ENCODE measurements at regions not wholly inside any gene's neighbourhood (a gene's known extent, or its start where the extent isn't known, plus 50 kb on each side); places are given as distances from the start of the nearest gene placed in this dataset.

DNA sequence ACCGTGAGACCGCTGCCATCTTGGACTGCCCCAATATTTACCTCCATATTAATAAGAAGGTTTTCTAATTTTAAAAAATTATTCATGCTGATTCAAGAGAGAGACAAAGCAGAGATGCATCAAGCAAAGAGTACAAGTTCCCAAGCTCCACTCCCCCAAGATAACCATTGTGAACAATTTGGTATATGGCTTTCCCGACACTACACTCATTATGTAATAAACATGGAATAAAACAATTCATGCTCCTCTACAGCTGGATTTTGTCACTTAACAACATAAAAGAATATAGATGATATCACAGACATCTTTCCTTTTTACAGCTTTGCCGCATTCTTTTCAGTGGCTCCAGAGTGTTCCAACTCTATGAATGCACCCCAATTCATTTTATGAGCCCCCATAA lies 307.6 kb downstream of the FGFR2 start:
- DNase-seq, result no peak
- Histone ChIP-seq H3K9ac (ENCODE audit: extremely low read depth, low read length, poor library complexity, severe bottlenecking) (no peak overlapping the region), H3K27ac (ENCODE audit: low read depth, low read length) (no peak overlapping the region), H3K4me1 (ENCODE audit: control insufficient read depth, insufficient read depth, low read length) (no peaks in the 10 kb centered on the region), H3K27me3 (ENCODE audit: control insufficient read depth, insufficient read depth, low read length, poor library complexity, severe bottlenecking) (no peaks in the 10 kb centered on the region), H3K4me3 (ENCODE audit: low read length) (no peak overlapping the region), H3K9me3 (ENCODE audit: control insufficient read depth, low read length) (no peaks in the 10 kb centered on the region), H3K36me3 (ENCODE audit: control insufficient read depth, insufficient read depth, low read length) (no peaks in the 10 kb centered on the region)
- no peaks in the 10 kb centered on the region for H3K9me3 Mint-ChIP-seq
- no peak overlapping the region for H3K27ac Mint-ChIP-seq
- H3K4me3 Mint-ChIP-seq, result no peak overlapping the region
- H3K4me1 Mint-ChIP-seq, result peaks cover 17% of the 10 kb centered on the region
- WGBS, 2 experiments (ENCODE audit: insufficient coverage in 1 of 2, insufficient read length in 1 of 2), result 91 to 100% methylated on average over 2 to 4 of the region's 4 CpGs
- no peaks in the 10 kb centered on the region for H3K36me3 Mint-ChIP-seq (ENCODE audit: low read depth)
- TF ChIP-seq, protein P1, sequence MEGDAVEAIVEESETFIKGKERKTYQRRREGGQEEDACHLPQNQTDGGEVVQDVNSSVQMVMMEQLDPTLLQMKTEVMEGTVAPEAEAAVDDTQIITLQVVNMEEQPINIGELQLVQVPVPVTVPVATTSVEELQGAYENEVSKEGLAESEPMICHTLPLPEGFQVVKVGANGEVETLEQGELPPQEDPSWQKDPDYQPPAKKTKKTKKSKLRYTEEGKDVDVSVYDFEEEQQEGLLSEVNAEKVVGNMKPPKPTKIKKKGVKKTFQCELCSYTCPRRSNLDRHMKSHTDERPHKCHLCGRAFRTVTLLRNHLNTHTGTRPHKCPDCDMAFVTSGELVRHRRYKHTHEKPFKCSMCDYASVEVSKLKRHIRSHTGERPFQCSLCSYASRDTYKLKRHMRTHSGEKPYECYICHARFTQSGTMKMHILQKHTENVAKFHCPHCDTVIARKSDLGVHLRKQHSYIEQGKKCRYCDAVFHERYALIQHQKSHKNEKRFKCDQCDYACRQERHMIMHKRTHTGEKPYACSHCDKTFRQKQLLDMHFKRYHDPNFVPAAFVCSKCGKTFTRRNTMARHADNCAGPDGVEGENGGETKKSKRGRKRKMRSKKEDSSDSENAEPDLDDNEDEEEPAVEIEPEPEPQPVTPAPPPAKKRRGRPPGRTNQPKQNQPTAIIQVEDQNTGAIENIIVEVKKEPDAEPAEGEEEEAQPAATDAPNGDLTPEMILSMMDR (conservative IDR thresholded peaks at IDR 0.05), result no peak
- peaks cover 7% of the 10 kb centered on the region for H3K27me3 Mint-ChIP-seq (ENCODE audit: insufficient read depth)

DNA sequence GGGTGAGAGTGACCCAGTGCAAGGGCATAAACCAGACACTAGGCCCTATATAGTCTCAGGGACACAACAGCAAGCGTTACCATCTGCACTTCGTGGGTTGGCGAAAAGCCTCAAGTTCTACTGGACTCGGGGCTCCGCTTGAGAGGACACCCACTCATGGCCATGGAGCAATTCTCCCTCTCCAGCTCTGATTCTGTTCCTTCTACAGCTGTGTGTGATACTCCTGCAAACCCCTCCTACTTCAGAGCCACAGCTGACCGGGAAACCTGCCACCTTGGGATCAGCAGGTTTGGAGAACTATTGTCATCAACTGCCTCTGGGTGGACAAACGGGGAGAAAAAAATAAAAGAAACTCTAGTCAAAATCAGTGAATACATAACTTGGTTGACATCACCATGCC lies 306.9 kb downstream of the FGFR2 start:
- WGBS, 2 experiments (ENCODE audit: insufficient coverage in 1 of 2, insufficient read length in 1 of 2), result 92 to 95% methylated on average over 3 to 7 of the region's 7 CpGs
- Mint-ChIP-seq H3K27ac (no peak overlapping the region), H3K9me3 (no peaks in the 10 kb centered on the region)

DNA sequence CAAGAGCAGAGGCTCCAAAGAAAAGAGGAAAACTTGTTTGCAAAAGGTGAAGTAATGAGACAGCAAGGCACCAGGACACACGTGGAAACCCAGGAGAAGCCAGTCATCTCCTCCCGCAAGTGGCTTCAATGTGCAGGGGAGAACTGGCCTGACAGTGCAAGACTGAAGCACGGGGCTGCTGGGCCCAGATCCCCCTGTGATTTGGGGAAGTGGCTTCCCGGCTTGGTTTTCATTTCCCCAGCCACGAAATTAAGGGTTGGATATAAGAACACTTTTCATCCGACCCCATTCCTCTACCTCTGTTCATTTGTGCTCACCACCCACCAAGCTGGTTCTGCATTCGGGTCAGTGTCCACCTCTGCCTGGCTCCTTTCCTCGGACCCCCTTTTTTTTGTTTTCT lies 306.4 kb downstream of the FGFR2 start:
- Histone ChIP-seq H3K27ac (ENCODE audit: low read depth, low read length) (no peak overlapping the region), H3K9ac (ENCODE audit: extremely low read depth, low read length, poor library complexity, severe bottlenecking) (no peak overlapping the region), H3K27me3 (ENCODE audit: control insufficient read depth, insufficient read depth, low read length, poor library complexity, severe bottlenecking) (no peaks in the 10 kb centered on the region), H3K4me1 (ENCODE audit: control insufficient read depth, insufficient read depth, low read length) (no peaks in the 10 kb centered on the region), H3K9me3 (ENCODE audit: control insufficient read depth, low read length) (no peaks in the 10 kb centered on the region), H3K36me3 (ENCODE audit: control insufficient read depth, insufficient read depth, low read length) (no peaks in the 10 kb centered on the region), H3K4me3 (ENCODE audit: low read length) (no peak overlapping the region)
- TF ChIP-seq, protein P1 (conservative IDR thresholded peaks at IDR 0.05), result no peak
- peaks cover 7% of the 10 kb centered on the region for H3K27me3 Mint-ChIP-seq (ENCODE audit: insufficient read depth)
- no peak overlapping the region for H3K27ac Mint-ChIP-seq
- H3K4me1 Mint-ChIP-seq, result peaks cover 17% of the 10 kb centered on the region
- DNase-seq, result no peak
- no peaks in the 10 kb centered on the region for H3K36me3 Mint-ChIP-seq (ENCODE audit: low read depth)
- WGBS, 2 experiments (ENCODE audit: insufficient coverage in 1 of 2, insufficient read length in 1 of 2), result 89 to 93% methylated on average over 7 to 8 of the region's 8 CpGs
- no peak overlapping the region for H3K4me3 Mint-ChIP-seq
- H3K9me3 Mint-ChIP-seq, result no peaks in the 10 kb centered on the region

More for the DNA sequence above, 306.9 kb downstream of the FGFR2 start:
- Mint-ChIP-seq H3K4me3 (no peak overlapping the region), H3K4me1 (peaks cover 17% of the 10 kb centered on the region), H3K27me3 (ENCODE audit: insufficient read depth) (peaks cover 7% of the 10 kb centered on the region), H3K36me3 (ENCODE audit: low read depth) (no peaks in the 10 kb centered on the region)
- no peak for DNase-seq
- Histone ChIP-seq H3K27me3 (ENCODE audit: control insufficient read depth, insufficient read depth, low read length, poor library complexity, severe bottlenecking) (no peaks in the 10 kb centered on the region), H3K36me3 (ENCODE audit: control insufficient read depth, insufficient read depth, low read length) (no peaks in the 10 kb centered on the region), H3K9me3 (ENCODE audit: control insufficient read depth, low read length) (no peaks in the 10 kb centered on the region), H3K4me3 (ENCODE audit: low read length) (no peak overlapping the region), H3K4me1 (ENCODE audit: control insufficient read depth, insufficient read depth, low read length) (no peaks in the 10 kb centered on the region), H3K27ac (ENCODE audit: low read depth, low read length) (no peak overlapping the region), H3K9ac (ENCODE audit: extremely low read depth, low read length, poor library complexity, severe bottlenecking) (no peak overlapping the region)
- TF ChIP-seq, protein P1 (conservative IDR thresholded peaks at IDR 0.05), result no peak
